WTC11 (cell line): ENCODE measurements at regions not wholly inside any gene's neighbourhood (a gene's known extent, or its start where the extent isn't known, plus 50 kb on each side); places are given as distances from the start of the nearest gene placed in this dataset.

ENCODE experiments used
- ATF1 ChIP-seq: sonication (generic); formaldehyde crosslinking; IDR thresholded peaks from 2 replicates; pipeline ENCODE4 v1.8.1; 2023; ENCODE audit warnings: mild to moderate bottlenecking, moderate library complexity, missing genetic modification reagents
- ESRRA ChIP-seq: sonication (generic); formaldehyde crosslinking; IDR thresholded peaks from 2 replicates; pipeline ENCODE4 v1.8.1; 2022; ENCODE audit warnings: mild to moderate bottlenecking, missing genetic modification reagents, borderline replicate concordance
- JAZF1 ChIP-seq: fragments of 250-450 bp; sonication (Bioruptor Pico); IDR thresholded peaks from 2 replicates; pipeline ENCODE4 v1.9.0; 2021; ENCODE audit warnings: moderate library complexity, mild to moderate bottlenecking, inconsistent platforms
- ZNF416 ChIP-seq: fragments of 250-450 bp; sonication (Bioruptor Pico); IDR thresholded peaks from 2 replicates; pipeline ENCODE4 v1.9.0; 2021; ENCODE audit warnings: mild to moderate bottlenecking, inconsistent platforms
- TF ChIP-seq, protein P1 (sequence below): fragments of 200-600 bp; IDR thresholded peaks from 2 replicates; pipeline ENCODE4 v1.8.0; 2022; ENCODE audit warnings: antibody characterized with exemption
- TF ChIP-seq, protein P2 (sequence below): sonication (generic); formaldehyde crosslinking; IDR thresholded peaks from 2 replicates; pipeline ENCODE4 v1.8.1; 2023; ENCODE audit warnings: mild to moderate bottlenecking, moderate library complexity, missing genetic modification reagents
- TF ChIP-seq, protein P3 (sequence below): sonication (generic); formaldehyde crosslinking; IDR thresholded peaks from 2 replicates; pipeline ENCODE4 v1.8.0; 2022; ENCODE audit warnings: mild to moderate bottlenecking, missing genetic modification reagents

DNA sequence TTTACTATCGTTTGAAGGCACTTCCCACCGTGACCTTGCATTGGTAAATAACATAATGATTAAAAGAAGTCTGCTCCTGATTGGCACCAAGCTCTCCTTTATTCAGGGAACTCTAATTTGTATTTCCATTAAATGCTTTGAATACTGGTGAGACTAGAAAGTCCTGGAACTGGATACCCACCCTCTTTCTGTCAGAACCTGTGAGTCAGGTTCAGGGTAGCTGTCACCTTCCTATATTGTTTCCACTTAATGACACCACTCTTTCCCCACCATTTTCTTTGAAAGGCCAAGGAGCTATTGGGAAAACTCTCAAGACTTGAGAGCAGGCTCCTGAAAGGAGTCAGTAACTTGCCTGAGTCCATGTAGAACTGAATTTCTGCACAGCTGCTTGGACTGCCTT, 55.9 kb upstream of the RASSF6 start:
- no peak for TF ChIP-seq ATF1
- TF ChIP-seq JAZF1 (CRISPR knock-in tag) = no peak
- TF ChIP-seq ESRRA = no peak
- TF ChIP-seq, protein P1, sequence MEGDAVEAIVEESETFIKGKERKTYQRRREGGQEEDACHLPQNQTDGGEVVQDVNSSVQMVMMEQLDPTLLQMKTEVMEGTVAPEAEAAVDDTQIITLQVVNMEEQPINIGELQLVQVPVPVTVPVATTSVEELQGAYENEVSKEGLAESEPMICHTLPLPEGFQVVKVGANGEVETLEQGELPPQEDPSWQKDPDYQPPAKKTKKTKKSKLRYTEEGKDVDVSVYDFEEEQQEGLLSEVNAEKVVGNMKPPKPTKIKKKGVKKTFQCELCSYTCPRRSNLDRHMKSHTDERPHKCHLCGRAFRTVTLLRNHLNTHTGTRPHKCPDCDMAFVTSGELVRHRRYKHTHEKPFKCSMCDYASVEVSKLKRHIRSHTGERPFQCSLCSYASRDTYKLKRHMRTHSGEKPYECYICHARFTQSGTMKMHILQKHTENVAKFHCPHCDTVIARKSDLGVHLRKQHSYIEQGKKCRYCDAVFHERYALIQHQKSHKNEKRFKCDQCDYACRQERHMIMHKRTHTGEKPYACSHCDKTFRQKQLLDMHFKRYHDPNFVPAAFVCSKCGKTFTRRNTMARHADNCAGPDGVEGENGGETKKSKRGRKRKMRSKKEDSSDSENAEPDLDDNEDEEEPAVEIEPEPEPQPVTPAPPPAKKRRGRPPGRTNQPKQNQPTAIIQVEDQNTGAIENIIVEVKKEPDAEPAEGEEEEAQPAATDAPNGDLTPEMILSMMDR = no peak
- TF ChIP-seq, protein P2, sequence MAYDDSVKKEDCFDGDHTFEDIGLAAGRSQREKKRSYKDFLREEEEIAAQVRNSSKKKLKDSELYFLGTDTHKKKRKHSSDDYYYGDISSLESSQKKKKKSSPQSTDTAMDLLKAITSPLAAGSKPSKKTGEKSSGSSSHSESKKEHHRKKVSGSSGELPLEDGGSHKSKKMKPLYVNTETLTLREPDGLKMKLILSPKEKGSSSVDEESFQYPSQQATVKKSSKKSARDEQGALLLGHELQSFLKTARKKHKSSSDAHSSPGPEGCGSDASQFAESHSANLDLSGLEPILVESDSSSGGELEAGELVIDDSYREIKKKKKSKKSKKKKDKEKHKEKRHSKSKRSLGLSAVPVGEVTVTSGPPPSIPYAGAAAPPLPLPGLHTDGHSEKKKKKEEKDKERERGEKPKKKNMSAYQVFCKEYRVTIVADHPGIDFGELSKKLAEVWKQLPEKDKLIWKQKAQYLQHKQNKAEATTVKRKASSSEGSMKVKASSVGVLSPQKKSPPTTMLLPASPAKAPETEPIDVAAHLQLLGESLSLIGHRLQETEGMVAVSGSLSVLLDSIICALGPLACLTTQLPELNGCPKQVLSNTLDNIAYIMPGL (CRISPR knock-in tag) = no peak
- TF ChIP-seq, protein P3, sequence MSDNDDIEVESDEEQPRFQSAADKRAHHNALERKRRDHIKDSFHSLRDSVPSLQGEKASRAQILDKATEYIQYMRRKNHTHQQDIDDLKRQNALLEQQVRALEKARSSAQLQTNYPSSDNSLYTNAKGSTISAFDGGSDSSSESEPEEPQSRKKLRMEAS = no peak
- no peak for TF ChIP-seq ZNF416
